22Rv1 (cell line): ENCODE measurements at regions not wholly inside any gene's neighbourhood (a gene's known extent, or its start where the extent isn't known, plus 50 kb on each side); places are given as distances from the start of the nearest gene placed in this dataset.

Experiments
- CTCF ChIP-seq: fragments of 450-650 bp; IDR thresholded peaks from 2 replicates; pipeline ENCODE4 v1.5.1; 2017; ENCODE audit warnings: mild to moderate bottlenecking
- ZFX ChIP-seq: fragments of 450-650 bp; IDR thresholded peaks from 2 replicates; pipeline ENCODE4 v1.6.1; 2017; ENCODE audit warnings: antibody characterized with exemption, borderline replicate concordance

DNA sequence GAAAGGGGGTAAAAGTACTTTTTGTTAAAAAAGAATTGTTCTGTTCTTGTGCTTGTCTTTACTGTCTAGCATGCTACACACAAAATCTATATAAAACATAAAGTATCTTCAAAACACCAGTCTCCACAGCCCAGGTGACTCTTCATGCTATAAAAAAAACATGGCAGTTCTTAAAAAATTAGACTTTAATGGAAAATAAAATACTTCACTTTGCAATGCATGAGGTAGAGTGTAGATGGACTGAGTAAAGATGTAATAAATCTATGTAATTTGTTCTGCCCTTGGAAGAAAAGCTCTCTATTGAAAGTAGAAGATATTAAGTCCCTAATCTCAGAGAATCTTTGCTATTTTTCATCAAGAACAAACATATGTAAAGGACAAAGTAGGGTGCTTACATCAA lies 425.4 kb downstream of the NOVA1 start:
- TF ChIP-seq CTCF (no peak), ZFX (no peak)
